KMS-11 (cell line): ENCODE measurements at regions not wholly inside any gene's neighbourhood (a gene's known extent, or its start where the extent isn't known, plus 50 kb on each side); places are given as distances from the start of the nearest gene placed in this dataset.

Experiments
- H2AFZ ChIP-seq: fragments of 200-600 bp; sonication (generic); 2 replicates; pipeline ENCODE4 v1.6.1; 2016; ENCODE audit warnings: antibody characterized with exemption, mixed run types, low read depth
- H3K27ac ChIP-seq: fragments of 200-600 bp; sonication (generic); 2 replicates; pipeline ENCODE4 v1.6.1; 2016; ENCODE audit warnings: mild to moderate bottlenecking, mixed run types
- H3K27me3 ChIP-seq: fragments of 200-600 bp; sonication (generic); 2 replicates; pipeline ENCODE4 v1.6.1; 2017; ENCODE audit warnings: mild to moderate bottlenecking, low read depth, mixed run types, moderate library complexity; ENCODE audit not compliant: insufficient read depth
- H3K36me3 ChIP-seq: fragments of 200-600 bp; sonication (generic); 2 replicates; pipeline ENCODE4 v1.6.1; 2017; ENCODE audit warnings: mild to moderate bottlenecking, mixed run types; ENCODE audit not compliant: insufficient read depth
- H3K4me1 ChIP-seq: fragments of 200-600 bp; sonication (generic); 2 replicates; pipeline ENCODE4 v1.6.1; 2016; ENCODE audit warnings: mild to moderate bottlenecking, low read depth, mixed run types; ENCODE audit not compliant: poor library complexity, severe bottlenecking
- H3K4me2 ChIP-seq: fragments of 200-600 bp; sonication (generic); 2 replicates; pipeline ENCODE4 v1.7.0; 2016; ENCODE audit warnings: mild to moderate bottlenecking, mixed run types
- H3K4me3 ChIP-seq: fragments of 200-600 bp; sonication (generic); IDR thresholded peaks from 2 replicates; pipeline ENCODE4 v1.6.1; 2017; ENCODE audit warnings: low read depth, low read length, mixed read lengths; ENCODE audit not compliant: insufficient read depth
- H3K79me2 ChIP-seq: fragments of 200-600 bp; sonication (generic); 2 replicates; pipeline ENCODE4 v1.6.1; 2016; ENCODE audit warnings: low read depth, mixed run types; ENCODE audit not compliant: insufficient read depth
- H3K9ac ChIP-seq: fragments of 200-600 bp; sonication (generic); 2 replicates; pipeline ENCODE4 v1.6.1; 2016; ENCODE audit warnings: mild to moderate bottlenecking, mixed run types
- H4K20me1 ChIP-seq: fragments of 200-600 bp; sonication (generic); 2 replicates; pipeline ENCODE4 v1.6.1; 2016; ENCODE audit warnings: mild to moderate bottlenecking, mixed run types; ENCODE audit not compliant: insufficient read depth
- TF ChIP-seq, protein P1 (sequence below): fragments of 200-600 bp; sonication (generic); conservative IDR thresholded peaks from 2 replicates; pipeline ENCODE4 v1.6.1; 2017; ENCODE audit warnings: low read depth, mild to moderate bottlenecking, antibody characterized with exemption, low read length, moderate library complexity, mixed read lengths

DNA sequence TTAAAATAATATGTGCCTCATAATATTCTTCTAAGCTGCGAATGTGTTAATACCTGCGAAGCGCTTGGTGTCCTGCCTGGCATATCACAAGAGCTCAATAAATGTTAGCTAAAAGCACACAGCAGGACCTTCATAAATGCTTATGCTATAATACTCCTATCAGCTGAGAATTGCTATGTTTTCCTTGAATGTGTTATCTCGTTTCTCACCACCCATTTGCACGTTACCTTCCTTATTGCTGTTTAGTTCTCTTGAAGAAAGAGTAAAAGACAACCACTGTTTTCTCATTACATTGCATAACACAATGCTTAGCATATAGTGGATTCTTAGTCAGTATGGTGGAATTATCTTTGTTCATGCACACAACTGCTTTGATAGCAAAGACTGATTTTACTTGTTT lies 76.6 kb downstream of the EDN1 start:
- H3K4me1 ChIP-seq, result no peaks in the 10 kb centered on the region
- H2AFZ ChIP-seq, result no peak overlapping the region
- no peaks in the 10 kb centered on the region for H3K27me3 ChIP-seq
- H4K20me1 ChIP-seq, result no peaks in the 10 kb centered on the region
- no peak overlapping the region for H3K27ac ChIP-seq
- H3K4me2 ChIP-seq, result no peak overlapping the region
- TF ChIP-seq, protein P1, sequence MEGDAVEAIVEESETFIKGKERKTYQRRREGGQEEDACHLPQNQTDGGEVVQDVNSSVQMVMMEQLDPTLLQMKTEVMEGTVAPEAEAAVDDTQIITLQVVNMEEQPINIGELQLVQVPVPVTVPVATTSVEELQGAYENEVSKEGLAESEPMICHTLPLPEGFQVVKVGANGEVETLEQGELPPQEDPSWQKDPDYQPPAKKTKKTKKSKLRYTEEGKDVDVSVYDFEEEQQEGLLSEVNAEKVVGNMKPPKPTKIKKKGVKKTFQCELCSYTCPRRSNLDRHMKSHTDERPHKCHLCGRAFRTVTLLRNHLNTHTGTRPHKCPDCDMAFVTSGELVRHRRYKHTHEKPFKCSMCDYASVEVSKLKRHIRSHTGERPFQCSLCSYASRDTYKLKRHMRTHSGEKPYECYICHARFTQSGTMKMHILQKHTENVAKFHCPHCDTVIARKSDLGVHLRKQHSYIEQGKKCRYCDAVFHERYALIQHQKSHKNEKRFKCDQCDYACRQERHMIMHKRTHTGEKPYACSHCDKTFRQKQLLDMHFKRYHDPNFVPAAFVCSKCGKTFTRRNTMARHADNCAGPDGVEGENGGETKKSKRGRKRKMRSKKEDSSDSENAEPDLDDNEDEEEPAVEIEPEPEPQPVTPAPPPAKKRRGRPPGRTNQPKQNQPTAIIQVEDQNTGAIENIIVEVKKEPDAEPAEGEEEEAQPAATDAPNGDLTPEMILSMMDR, result no peak
- no peaks in the 10 kb centered on the region for H3K36me3 ChIP-seq
- H3K9ac ChIP-seq, result no peak overlapping the region
- no peak overlapping the region for H3K4me3 ChIP-seq
- no peaks in the 10 kb centered on the region for H3K79me2 ChIP-seq

DNA sequence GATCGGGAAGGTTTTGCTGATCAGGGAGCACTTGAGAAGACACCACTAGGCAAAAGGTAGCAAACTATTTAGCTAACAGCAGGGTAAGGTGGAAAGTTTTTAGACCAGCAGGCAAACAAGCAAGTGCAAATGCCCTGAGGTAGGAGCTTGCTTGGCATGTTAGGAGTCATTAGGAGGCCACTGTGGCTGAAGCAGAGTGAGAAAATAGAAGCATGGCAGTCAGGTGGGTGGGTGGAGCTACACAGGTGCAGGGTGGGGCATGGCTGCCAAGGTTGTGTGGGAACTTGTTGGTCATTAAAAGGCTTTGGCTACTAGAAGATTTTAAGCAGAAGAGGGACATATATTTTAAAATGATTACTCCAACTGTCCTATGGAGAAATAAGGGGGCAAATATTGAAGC lies 77.3 kb downstream of the EDN1 start:
- no peak overlapping the region for H2AFZ ChIP-seq
- no peaks in the 10 kb centered on the region for H3K4me1 ChIP-seq
- TF ChIP-seq, protein P1, result no peak
- H4K20me1 ChIP-seq, result no peaks in the 10 kb centered on the region
- no peaks in the 10 kb centered on the region for H3K79me2 ChIP-seq
- no peaks in the 10 kb centered on the region for H3K27me3 ChIP-seq
- H3K27ac ChIP-seq, result no peak overlapping the region
- H3K4me2 ChIP-seq, result no peak overlapping the region
- no peaks in the 10 kb centered on the region for H3K36me3 ChIP-seq
- H3K9ac ChIP-seq, result no peak overlapping the region
- no peak overlapping the region for H3K4me3 ChIP-seq

DNA sequence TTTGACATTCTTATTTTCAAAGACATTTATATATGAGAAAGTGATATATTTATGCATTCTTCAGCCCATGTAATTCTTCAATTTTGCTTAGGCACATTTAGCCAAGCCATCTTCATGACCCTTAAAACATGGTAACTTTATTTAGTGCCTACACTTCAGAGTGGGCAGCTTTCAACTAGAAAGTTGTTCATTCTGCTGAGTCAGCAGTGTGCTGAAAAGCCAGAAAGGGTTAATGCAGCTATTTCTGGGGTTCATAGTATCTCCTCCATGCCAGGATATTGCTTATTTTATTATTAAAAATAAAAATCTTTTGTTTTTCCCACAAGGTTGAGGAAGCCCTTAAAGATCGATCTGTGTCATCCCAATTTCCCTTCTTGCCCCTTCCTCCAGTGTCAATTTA lies 79.2 kb downstream of the EDN1 start:
- no peaks in the 10 kb centered on the region for H3K4me1 ChIP-seq
- H3K4me2 ChIP-seq, result no peak overlapping the region
- TF ChIP-seq, protein P1, result no peak
- no peaks in the 10 kb centered on the region for H3K36me3 ChIP-seq
- H3K4me3 ChIP-seq, result no peak overlapping the region
- H3K27me3 ChIP-seq, result no peaks in the 10 kb centered on the region
- H2AFZ ChIP-seq, result no peak overlapping the region
- no peak overlapping the region for H3K9ac ChIP-seq
- H3K79me2 ChIP-seq, result no peaks in the 10 kb centered on the region
- no peaks in the 10 kb centered on the region for H4K20me1 ChIP-seq
- H3K27ac ChIP-seq, result no peak overlapping the region

- no peaks in the 10 kb centered on the region for H3K36me3 ChIP-seq
- H3K27ac ChIP-seq, result no peak overlapping the region
- TF ChIP-seq, protein P1, result no peak
- H3K27me3 ChIP-seq, result no peaks in the 10 kb centered on the region
- no peak overlapping the region for H3K4me2 ChIP-seq
- H3K79me2 ChIP-seq, result no peaks in the 10 kb centered on the region
- H3K4me1 ChIP-seq, result no peaks in the 10 kb centered on the region
- no peak overlapping the region for H2AFZ ChIP-seq
- H4K20me1 ChIP-seq, result no peaks in the 10 kb centered on the region
- H3K9ac ChIP-seq, result no peak overlapping the region
- no peak overlapping the region for H3K4me3 ChIP-seq
Measured at GRCh38 chr6:12369781-12370262, 79.7 kb downstream of the EDN1 start.
